DND-41 (cell line): ENCODE measurements at regions not wholly inside any gene's neighbourhood (a gene's known extent, or its start where the extent isn't known, plus 50 kb on each side); places are given as distances from the start of the nearest gene placed in this dataset.

Source experiments
- EZH2 ChIP-seq: IDR thresholded peaks from 3 replicates; pipeline ENCODE4 v1.6.1; 2012; ENCODE audit warnings: borderline replicate concordance, low read depth, mild to moderate bottlenecking, moderate library complexity, low read length, inconsistent platforms; ENCODE audit not compliant: severe bottlenecking
- TF ChIP-seq, protein P1 (sequence below): IDR thresholded peaks from 2 replicates; pipeline ENCODE4 v1.5.1; 2012; ENCODE audit warnings: borderline replicate concordance, low read length, moderate library complexity, mild to moderate bottlenecking; ENCODE audit not compliant: poor library complexity, severe bottlenecking; ENCODE audit errors: extremely low read depth

DNA sequence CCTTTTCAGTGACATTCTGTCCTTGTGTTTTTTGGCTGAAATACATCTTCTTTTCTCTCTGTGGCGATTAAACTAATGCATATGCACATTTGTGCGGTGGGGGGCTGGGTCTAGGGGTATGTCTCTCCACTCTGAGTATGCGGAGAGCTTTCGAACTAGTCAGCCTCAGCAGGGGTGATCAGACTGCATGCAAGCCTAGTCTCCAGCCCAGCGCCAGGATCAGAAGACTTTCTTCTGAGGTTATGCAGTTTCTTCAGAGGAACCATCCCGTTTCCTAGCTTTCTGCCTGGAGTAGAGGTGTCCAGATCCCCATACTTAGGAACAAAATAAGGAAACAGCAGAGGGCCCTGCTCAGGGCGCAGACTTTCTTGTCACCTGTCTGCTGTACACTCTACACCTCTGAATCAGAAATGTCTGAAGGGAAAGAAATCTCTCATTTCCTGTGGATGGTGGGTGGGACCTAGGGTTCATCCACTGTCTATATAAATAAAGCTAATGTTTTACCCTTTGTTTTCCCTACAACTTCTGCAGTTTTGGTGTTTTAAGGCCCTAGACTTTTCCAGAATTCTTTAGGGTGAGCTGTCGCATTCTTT lies 230.4 kb downstream of the ABHD5 start:
- TF ChIP-seq EZH2, result no peak
- TF ChIP-seq, protein P1, sequence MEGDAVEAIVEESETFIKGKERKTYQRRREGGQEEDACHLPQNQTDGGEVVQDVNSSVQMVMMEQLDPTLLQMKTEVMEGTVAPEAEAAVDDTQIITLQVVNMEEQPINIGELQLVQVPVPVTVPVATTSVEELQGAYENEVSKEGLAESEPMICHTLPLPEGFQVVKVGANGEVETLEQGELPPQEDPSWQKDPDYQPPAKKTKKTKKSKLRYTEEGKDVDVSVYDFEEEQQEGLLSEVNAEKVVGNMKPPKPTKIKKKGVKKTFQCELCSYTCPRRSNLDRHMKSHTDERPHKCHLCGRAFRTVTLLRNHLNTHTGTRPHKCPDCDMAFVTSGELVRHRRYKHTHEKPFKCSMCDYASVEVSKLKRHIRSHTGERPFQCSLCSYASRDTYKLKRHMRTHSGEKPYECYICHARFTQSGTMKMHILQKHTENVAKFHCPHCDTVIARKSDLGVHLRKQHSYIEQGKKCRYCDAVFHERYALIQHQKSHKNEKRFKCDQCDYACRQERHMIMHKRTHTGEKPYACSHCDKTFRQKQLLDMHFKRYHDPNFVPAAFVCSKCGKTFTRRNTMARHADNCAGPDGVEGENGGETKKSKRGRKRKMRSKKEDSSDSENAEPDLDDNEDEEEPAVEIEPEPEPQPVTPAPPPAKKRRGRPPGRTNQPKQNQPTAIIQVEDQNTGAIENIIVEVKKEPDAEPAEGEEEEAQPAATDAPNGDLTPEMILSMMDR, result no peak
